Bronchial epithelial cell (primary cell): ENCODE measurements at regions not wholly inside any gene's neighbourhood (a gene's known extent, or its start where the extent isn't known, plus 50 kb on each side); places are given as distances from the start of the nearest gene placed in this dataset.

ENCODE experiments used
- DNase-seq: peaks from one replicate; pipeline ENCODE4 v3.0.0-alpha.2; 2010; ENCODE audit warnings: low read depth
- FAIRE-seq: peaks from 2 replicates; lab custom pipeline; 2011; peaks lifted over from hg19 to GRCh38; lab: Jason Lieb, UNC
- H3K27me3 ChIP-seq: 2 replicates; pipeline ENCODE4 v1.5.1; 2011; ENCODE audit warnings: low read length; ENCODE audit not compliant: control insufficient read depth, insufficient read depth
- H3K36me3 ChIP-seq: 2 replicates; pipeline ENCODE4 v1.5.1; 2011; ENCODE audit warnings: low read length; ENCODE audit not compliant: control insufficient read depth, insufficient read depth
- H3K4me3 ChIP-seq: 2 replicates; pipeline ENCODE4 v1.5.1; 2011; ENCODE audit warnings: mild to moderate bottlenecking, low read depth, low read length, control low read depth
- CTCF ChIP-seq: IDR thresholded peaks from 2 replicates; pipeline ENCODE4 v1.5.1; 2011; ENCODE audit warnings: mild to moderate bottlenecking, moderate library complexity, low read length, control low read depth, inconsistent platforms; ENCODE audit not compliant: insufficient read depth, severe bottlenecking

- no peaks in the 10 kb centered on the region for H3K36me3 ChIP-seq
- H3K4me3 ChIP-seq = no peak overlapping the region
- no peak for DNase-seq
- no peak for TF ChIP-seq CTCF
- FAIRE-seq = no peak
- H3K27me3 ChIP-seq = no peaks in the 10 kb centered on the region
Observed at GRCh38 chr2:3054066-3054465, 323.6 kb downstream of the EIPR1 start.

- Histone ChIP-seq H3K27me3 (no peaks in the 10 kb centered on the region), H3K4me3 (no peak overlapping the region), H3K36me3 (no peaks in the 10 kb centered on the region)
- DNase-seq = no peak
- no peak for FAIRE-seq
- TF ChIP-seq CTCF = no peak
Observed at GRCh38 chr2:3051266-3051665, 326.4 kb downstream of the EIPR1 start.

GRCh38 chr2:3046170-3046865 lies 331.3 kb downstream of the EIPR1 start:
- Histone ChIP-seq H3K36me3 (no peaks in the 10 kb centered on the region), H3K27me3 (no peaks in the 10 kb centered on the region), H3K4me3 (no peak overlapping the region)
- DNase-seq (no peak), FAIRE-seq (no peak)
- no peak for TF ChIP-seq CTCF

GRCh38 chr2:3045318-3045921 lies 332.2 kb downstream of the EIPR1 start:
- H3K36me3 ChIP-seq = no peaks in the 10 kb centered on the region
- H3K4me3 ChIP-seq = no peak overlapping the region
- TF ChIP-seq CTCF = no peak
- DNase-seq (no peak), FAIRE-seq (peak; percentile 99)
- H3K27me3 ChIP-seq = no peaks in the 10 kb centered on the region

GRCh38 chr2:3044587-3045317 lies 332.9 kb downstream of the EIPR1 start:
- no peak for TF ChIP-seq CTCF
- no peaks in the 10 kb centered on the region for H3K36me3 ChIP-seq
- FAIRE-seq (no peak), DNase-seq (no peak)
- no peak overlapping the region for H3K4me3 ChIP-seq
- H3K27me3 ChIP-seq = no peaks in the 10 kb centered on the region
